H1 (cell line): ENCODE measurements at regions not wholly inside any gene's neighbourhood (a gene's known extent, or its start where the extent isn't known, plus 50 kb on each side); places are given as distances from the start of the nearest gene placed in this dataset.

ENCODE experiments used
- BACH1 ChIP-seq: IDR thresholded peaks from 2 replicates; pipeline ENCODE4 v1.6.1; 2012; ENCODE audit warnings: low read length, improper control_type of control experiment
- CEBPB ChIP-seq: IDR thresholded peaks from 2 replicates; pipeline ENCODE4 v1.6.1; 2012; ENCODE audit warnings: low read depth, low read length
- GABPA ChIP-seq: IDR thresholded peaks from 2 replicates; pipeline ENCODE4 v1.6.1; 2011; ENCODE audit warnings: mild to moderate bottlenecking, low read length, moderate library complexity, borderline replicate concordance; ENCODE audit not compliant: insufficient read depth
- NANOG ChIP-seq: IDR thresholded peaks from 2 replicates; pipeline ENCODE4 v1.6.1; 2011; ENCODE audit warnings: low read length, low read depth, mild to moderate bottlenecking, inconsistent platforms; ENCODE audit not compliant: insufficient read depth, poor library complexity, severe bottlenecking
- POLR2A ChIP-seq, 2 experiments: IDR thresholded peaks; 1 replicate in 1 of 2; 2 replicates in 1 of 2; pipeline ENCODE4 v1.6.1; 2011; ENCODE audit warnings: low read depth in 2 of 2, low read length in 2 of 2, mild to moderate bottlenecking in 2 of 2; ENCODE audit errors: control extremely low read depth in 1 of 2
- RAD21 ChIP-seq, 2 experiments: IDR thresholded peaks in 1 of 2; conservative IDR thresholded peaks in 1 of 2; 2 replicates each; pipeline ENCODE4 v1.6.1; 2011; ENCODE audit warnings: low read depth in 2 of 2, low read length in 2 of 2, improper control_type of control experiment in 1 of 2, inconsistent platforms in 1 of 2, mild to moderate bottlenecking in 1 of 2, moderate library complexity in 1 of 2
- SP1 ChIP-seq: IDR thresholded peaks from 2 replicates; pipeline ENCODE4 v1.6.1; 2011; ENCODE audit warnings: low read depth, low read length
- TBP ChIP-seq: IDR thresholded peaks from 2 replicates; pipeline ENCODE4 v1.6.1; 2011; ENCODE audit warnings: low read depth, low read length, improper control_type of control experiment
- YY1 ChIP-seq: IDR thresholded peaks from 2 replicates; pipeline ENCODE4 v1.6.1; 2011; ENCODE audit warnings: low read depth, mild to moderate bottlenecking, low read length
- TF ChIP-seq, protein P1 (sequence below), 3 experiments: IDR thresholded peaks; 1 replicate in 2 of 3; 2 replicates in 1 of 3; pipeline versions ENCODE4 v1.5.1 to v1.6.1; 2011; ENCODE audit warnings: low read length in 3 of 3, mild to moderate bottlenecking in 3 of 3, inconsistent platforms in 2 of 3, low read depth in 1 of 3, moderate library complexity in 1 of 3; ENCODE audit not compliant: insufficient read depth in 1 of 3; ENCODE audit errors: control extremely low read depth in 1 of 3
- TF ChIP-seq, protein P2 (sequence below): IDR thresholded peaks from 2 replicates; pipeline ENCODE4 v1.6.1; 2012; ENCODE audit warnings: low read length, inconsistent platforms
- TF ChIP-seq, protein P3 (sequence below): IDR thresholded peaks from 2 replicates; pipeline ENCODE4 v1.6.1; 2012; ENCODE audit warnings: inconsistent platforms

DNA sequence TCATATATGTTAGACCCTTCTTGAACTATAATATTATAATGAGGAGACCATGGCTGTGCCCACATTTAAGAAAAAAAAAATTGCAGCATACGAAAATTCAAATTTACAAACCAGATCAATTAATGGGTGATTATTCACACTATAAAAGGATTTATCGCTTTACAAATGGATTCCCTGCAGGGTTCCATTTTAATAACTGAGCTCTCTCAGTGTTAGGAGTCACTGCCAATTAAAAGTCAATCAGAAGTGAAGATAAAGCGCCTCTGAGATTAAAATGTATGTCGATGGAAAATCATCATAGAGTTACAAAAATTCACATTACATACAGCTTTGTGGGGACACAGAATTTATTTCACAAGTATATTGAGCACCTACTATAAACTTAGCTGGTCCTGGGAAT, 66.6 kb upstream of the SMARCA2 start:
- no peak for TF ChIP-seq POLR2A (IDR thresholded peaks at IDR 0.05; ENCODE audit: control extremely low read depth in 1 of 2, low read depth in 2 of 2, low read length in 2 of 2)
- no peak for TF ChIP-seq TBP
- TF ChIP-seq, protein P1, sequence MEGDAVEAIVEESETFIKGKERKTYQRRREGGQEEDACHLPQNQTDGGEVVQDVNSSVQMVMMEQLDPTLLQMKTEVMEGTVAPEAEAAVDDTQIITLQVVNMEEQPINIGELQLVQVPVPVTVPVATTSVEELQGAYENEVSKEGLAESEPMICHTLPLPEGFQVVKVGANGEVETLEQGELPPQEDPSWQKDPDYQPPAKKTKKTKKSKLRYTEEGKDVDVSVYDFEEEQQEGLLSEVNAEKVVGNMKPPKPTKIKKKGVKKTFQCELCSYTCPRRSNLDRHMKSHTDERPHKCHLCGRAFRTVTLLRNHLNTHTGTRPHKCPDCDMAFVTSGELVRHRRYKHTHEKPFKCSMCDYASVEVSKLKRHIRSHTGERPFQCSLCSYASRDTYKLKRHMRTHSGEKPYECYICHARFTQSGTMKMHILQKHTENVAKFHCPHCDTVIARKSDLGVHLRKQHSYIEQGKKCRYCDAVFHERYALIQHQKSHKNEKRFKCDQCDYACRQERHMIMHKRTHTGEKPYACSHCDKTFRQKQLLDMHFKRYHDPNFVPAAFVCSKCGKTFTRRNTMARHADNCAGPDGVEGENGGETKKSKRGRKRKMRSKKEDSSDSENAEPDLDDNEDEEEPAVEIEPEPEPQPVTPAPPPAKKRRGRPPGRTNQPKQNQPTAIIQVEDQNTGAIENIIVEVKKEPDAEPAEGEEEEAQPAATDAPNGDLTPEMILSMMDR (IDR thresholded peaks at IDR 0.05; ENCODE audit: control extremely low read depth in 1 of 3, insufficient read depth in 1 of 3, low read depth in 1 of 3, low read length in 3 of 3), result no peak
- TF ChIP-seq GABPA, result no peak
- no peak for TF ChIP-seq CEBPB
- no peak for TF ChIP-seq RAD21 (IDR thresholded peaks at IDR 0.05 in 1 of 2, conservative IDR thresholded peaks at IDR 0.05 in 1 of 2; ENCODE audit: low read depth in 2 of 2, low read length in 2 of 2)
- TF ChIP-seq YY1, result no peak
- TF ChIP-seq, protein P2, sequence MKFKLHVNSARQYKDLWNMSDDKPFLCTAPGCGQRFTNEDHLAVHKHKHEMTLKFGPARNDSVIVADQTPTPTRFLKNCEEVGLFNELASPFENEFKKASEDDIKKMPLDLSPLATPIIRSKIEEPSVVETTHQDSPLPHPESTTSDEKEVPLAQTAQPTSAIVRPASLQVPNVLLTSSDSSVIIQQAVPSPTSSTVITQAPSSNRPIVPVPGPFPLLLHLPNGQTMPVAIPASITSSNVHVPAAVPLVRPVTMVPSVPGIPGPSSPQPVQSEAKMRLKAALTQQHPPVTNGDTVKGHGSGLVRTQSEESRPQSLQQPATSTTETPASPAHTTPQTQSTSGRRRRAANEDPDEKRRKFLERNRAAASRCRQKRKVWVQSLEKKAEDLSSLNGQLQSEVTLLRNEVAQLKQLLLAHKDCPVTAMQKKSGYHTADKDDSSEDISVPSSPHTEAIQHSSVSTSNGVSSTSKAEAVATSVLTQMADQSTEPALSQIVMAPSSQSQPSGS, result no peak
- TF ChIP-seq, protein P3, sequence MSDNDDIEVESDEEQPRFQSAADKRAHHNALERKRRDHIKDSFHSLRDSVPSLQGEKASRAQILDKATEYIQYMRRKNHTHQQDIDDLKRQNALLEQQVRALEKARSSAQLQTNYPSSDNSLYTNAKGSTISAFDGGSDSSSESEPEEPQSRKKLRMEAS, result no peak
- no peak for TF ChIP-seq BACH1
- no peak for TF ChIP-seq NANOG
- no peak for TF ChIP-seq SP1
